DOHH2 (cell line): ENCODE measurements at regions not wholly inside any gene's neighbourhood (a gene's known extent, or its start where the extent isn't known, plus 50 kb on each side); places are given as distances from the start of the nearest gene placed in this dataset.

Experiments used
- H3F3A ChIP-seq: fragments of 200-600 bp; sonication (generic), shearing (Covaris generic); 2 replicates; pipeline ENCODE4 v1.6.0; 2016; ENCODE audit warnings: antibody characterized with exemption, mild to moderate bottlenecking; ENCODE audit not compliant: control insufficient read depth, insufficient read depth
- H3K27ac ChIP-seq: fragments of 200-600 bp; sonication (generic); 2 replicates; pipeline ENCODE4 v1.5.1; 2014; ENCODE audit warnings: low read depth, mild to moderate bottlenecking, low read length, moderate library complexity
- H3K27me3 ChIP-seq: fragments of 200-600 bp; sonication (generic); 2 replicates; pipeline ENCODE4 v1.6.1; 2014; ENCODE audit warnings: mild to moderate bottlenecking, low read length, mixed read lengths; ENCODE audit not compliant: control insufficient read depth
- H3K36me3 ChIP-seq: fragments of 200-600 bp; sonication (generic); 2 replicates; pipeline ENCODE4 v1.6.1; 2014; ENCODE audit warnings: mild to moderate bottlenecking, low read length, moderate library complexity, mixed read lengths; ENCODE audit not compliant: control insufficient read depth
- H3K4me1 ChIP-seq: fragments of 200-600 bp; sonication (generic); 2 replicates; pipeline ENCODE4 v1.6.1; 2014; ENCODE audit warnings: mild to moderate bottlenecking, low read length, mixed read lengths; ENCODE audit not compliant: control insufficient read depth
- H3K4me2 ChIP-seq: fragments of 200-600 bp; sonication (generic); 2 replicates; pipeline ENCODE4 v1.6.0; 2014; ENCODE audit warnings: mild to moderate bottlenecking, low read length, moderate library complexity
- H3K4me3 ChIP-seq: fragments of 200-600 bp; sonication (generic); 2 replicates; pipeline ENCODE4 v1.5.1; 2014; ENCODE audit warnings: mild to moderate bottlenecking, low read length, mixed read lengths
- H3K79me2 ChIP-seq: fragments of 200-600 bp; sonication (generic); 2 replicates; pipeline ENCODE4 v1.6.1; 2014; ENCODE audit warnings: mild to moderate bottlenecking, low read length, mixed read lengths; ENCODE audit not compliant: control insufficient read depth
- H3K9me2 ChIP-seq: fragments of 200-600 bp; sonication (generic); replicated peaks from 2 replicates; pipeline ENCODE4 v1.6.1; 2014; ENCODE audit warnings: mild to moderate bottlenecking, low read length, mixed read lengths; ENCODE audit not compliant: control insufficient read depth
- H3K9me3 ChIP-seq: fragments of 200-600 bp; sonication (generic); 2 replicates; pipeline ENCODE4 v1.6.1; 2014; ENCODE audit warnings: antibody characterized with exemption, low read length, mixed read lengths; ENCODE audit not compliant: control insufficient read depth, insufficient read depth
- H4K20me1 ChIP-seq: fragments of 200-600 bp; sonication (generic); 2 replicates; pipeline ENCODE4 v1.6.0; 2014; ENCODE audit warnings: low read depth, mild to moderate bottlenecking, antibody characterized with exemption, low read length, moderate library complexity; ENCODE audit not compliant: control insufficient read depth, insufficient read depth
- EZH2phosphoT487 ChIP-seq: fragments of 200-600 bp; sonication (generic); IDR thresholded peaks from 2 replicates; pipeline ENCODE4 v1.6.1; 2017; ENCODE audit warnings: borderline replicate concordance, mild to moderate bottlenecking, antibody characterized with exemption, low read length, moderate library complexity, mixed read lengths
- TF ChIP-seq, protein P1 (sequence below): fragments of 200-600 bp; sonication (generic); IDR thresholded peaks from one replicate; pipeline ENCODE4 v1.5.1; 2014; ENCODE audit warnings: antibody characterized with exemption, mild to moderate bottlenecking, low read depth, low read length; ENCODE audit not compliant: poor library complexity, severe bottlenecking

DNA sequence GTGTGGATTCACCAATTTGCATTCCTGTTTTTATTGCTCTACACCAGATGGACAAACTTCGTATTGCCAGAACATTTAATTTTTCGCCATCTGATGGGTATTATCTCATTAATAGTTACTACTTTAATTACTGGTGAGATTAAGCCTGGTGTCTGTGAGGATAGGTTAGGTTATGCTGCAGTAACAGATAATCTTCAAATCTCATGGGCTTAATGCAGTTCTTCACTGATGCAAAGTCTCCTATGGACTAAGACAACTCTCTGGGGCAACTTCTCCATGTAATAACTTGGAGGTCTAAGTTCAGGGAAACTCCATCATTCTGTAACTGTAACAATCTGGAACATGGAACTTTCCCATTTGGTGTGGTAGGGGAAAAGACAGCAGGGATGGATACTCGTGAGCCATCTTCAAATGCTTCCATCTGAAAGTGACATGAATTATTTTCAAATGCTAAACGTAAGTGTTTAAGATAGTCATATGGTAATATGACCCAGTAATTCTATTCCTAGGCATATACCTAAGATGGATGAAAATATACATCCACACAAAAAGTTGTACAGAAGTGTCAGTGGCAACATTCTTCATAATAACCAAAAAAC lies 111.6 kb downstream of the LEPR start:
- Histone ChIP-seq H3K9me3 (no peaks in the 10 kb centered on the region), H3K9me2 (no peaks in the 10 kb centered on the region), H3K4me3 (no peak overlapping the region), H3K79me2 (no peaks in the 10 kb centered on the region), H3F3A (no peaks in the 10 kb centered on the region), H3K4me1 (no peaks in the 10 kb centered on the region), H3K27ac (no peak overlapping the region), H3K4me2 (no peak overlapping the region), H3K27me3 (no peaks in the 10 kb centered on the region), H3K36me3 (no peaks in the 10 kb centered on the region), H4K20me1 (no peaks in the 10 kb centered on the region)
- TF ChIP-seq, protein P1, sequence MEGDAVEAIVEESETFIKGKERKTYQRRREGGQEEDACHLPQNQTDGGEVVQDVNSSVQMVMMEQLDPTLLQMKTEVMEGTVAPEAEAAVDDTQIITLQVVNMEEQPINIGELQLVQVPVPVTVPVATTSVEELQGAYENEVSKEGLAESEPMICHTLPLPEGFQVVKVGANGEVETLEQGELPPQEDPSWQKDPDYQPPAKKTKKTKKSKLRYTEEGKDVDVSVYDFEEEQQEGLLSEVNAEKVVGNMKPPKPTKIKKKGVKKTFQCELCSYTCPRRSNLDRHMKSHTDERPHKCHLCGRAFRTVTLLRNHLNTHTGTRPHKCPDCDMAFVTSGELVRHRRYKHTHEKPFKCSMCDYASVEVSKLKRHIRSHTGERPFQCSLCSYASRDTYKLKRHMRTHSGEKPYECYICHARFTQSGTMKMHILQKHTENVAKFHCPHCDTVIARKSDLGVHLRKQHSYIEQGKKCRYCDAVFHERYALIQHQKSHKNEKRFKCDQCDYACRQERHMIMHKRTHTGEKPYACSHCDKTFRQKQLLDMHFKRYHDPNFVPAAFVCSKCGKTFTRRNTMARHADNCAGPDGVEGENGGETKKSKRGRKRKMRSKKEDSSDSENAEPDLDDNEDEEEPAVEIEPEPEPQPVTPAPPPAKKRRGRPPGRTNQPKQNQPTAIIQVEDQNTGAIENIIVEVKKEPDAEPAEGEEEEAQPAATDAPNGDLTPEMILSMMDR, result no peak
- no peak for TF ChIP-seq EZH2phosphoT487

- H3K79me2 ChIP-seq, result no peaks in the 10 kb centered on the region
- H3K4me2 ChIP-seq, result no peak overlapping the region
- H3K9me3 ChIP-seq, result no peaks in the 10 kb centered on the region
- H3K4me3 ChIP-seq, result no peak overlapping the region
- TF ChIP-seq, protein P1, result no peak
- no peak for TF ChIP-seq EZH2phosphoT487
- no peaks in the 10 kb centered on the region for H3F3A ChIP-seq
- no peaks in the 10 kb centered on the region for H3K36me3 ChIP-seq
- no peak overlapping the region for H3K27ac ChIP-seq
- H3K9me2 ChIP-seq, result no peaks in the 10 kb centered on the region
- H3K27me3 ChIP-seq, result no peaks in the 10 kb centered on the region
- H4K20me1 ChIP-seq, result no peaks in the 10 kb centered on the region
- H3K4me1 ChIP-seq, result no peaks in the 10 kb centered on the region
Measured at GRCh38 chr1:65535981-65536380, 115.5 kb downstream of the LEPR start.

DNA sequence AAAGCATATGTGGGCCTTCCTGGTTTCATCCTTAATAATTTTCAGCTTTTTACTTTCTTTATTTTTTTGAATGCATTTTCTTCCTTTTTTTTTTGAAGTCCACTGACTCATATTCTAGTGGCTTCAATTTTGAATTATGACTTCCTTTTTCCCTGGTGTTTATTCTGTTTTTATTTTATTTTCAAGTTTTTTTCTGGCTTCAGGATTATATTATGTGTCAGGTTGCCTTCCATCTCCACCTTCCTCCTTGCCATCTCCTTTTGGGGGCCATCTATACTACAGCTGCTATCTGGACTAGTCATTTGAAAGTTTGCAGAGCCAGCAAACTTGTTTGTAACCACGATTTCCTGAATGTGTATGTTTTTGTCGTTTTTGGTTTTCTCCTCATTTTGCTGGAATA lies 117.6 kb downstream of the LEPR start:
- no peaks in the 10 kb centered on the region for H3K27me3 ChIP-seq
- no peaks in the 10 kb centered on the region for H4K20me1 ChIP-seq
- no peak overlapping the region for H3K4me2 ChIP-seq
- no peak overlapping the region for H3K27ac ChIP-seq
- H3K36me3 ChIP-seq, result no peaks in the 10 kb centered on the region
- TF ChIP-seq, protein P1, result no peak
- TF ChIP-seq EZH2phosphoT487, result no peak
- H3F3A ChIP-seq, result no peaks in the 10 kb centered on the region
- no peaks in the 10 kb centered on the region for H3K4me1 ChIP-seq
- H3K9me2 ChIP-seq, result no peaks in the 10 kb centered on the region
- no peak overlapping the region for H3K4me3 ChIP-seq
- no peaks in the 10 kb centered on the region for H3K9me3 ChIP-seq
- H3K79me2 ChIP-seq, result no peaks in the 10 kb centered on the region
